Adrenal gland (tissue), 5 donors: ENCODE measurements at regions not wholly inside any gene's neighbourhood (a gene's known extent, or its start where the extent isn't known, plus 50 kb on each side); places are given as distances from the start of the nearest gene placed in this dataset.

Source experiments
- POLR2A ChIP-seq, 2 donors: fragments of 450-650 bp; IDR thresholded peaks; one replicate each; pipeline ENCODE4 v1.6.1; 2017; ENCODE audit warnings: antibody characterized with exemption in 2 of 2, mild to moderate bottlenecking in 2 of 2, moderate library complexity in 1 of 2
- TF ChIP-seq, protein P1 (sequence below), 6 experiments: fragments of 450-650 bp in 4 of 6; fragments of 200-600 bp in 2 of 6; sonication (generic) in 1 of 6; IDR thresholded peaks; 1 replicate in 5 of 6; 2 replicates in 1 of 6; pipeline versions ENCODE4 v1.5.1 to v1.8.0; 2016 to 2021; ENCODE audit warnings: antibody characterized with exemption in 6 of 6, mild to moderate bottlenecking in 2 of 6, moderate library complexity in 1 of 6
- donor health status: DM: no; HTN: no; CAD: no.

DNA sequence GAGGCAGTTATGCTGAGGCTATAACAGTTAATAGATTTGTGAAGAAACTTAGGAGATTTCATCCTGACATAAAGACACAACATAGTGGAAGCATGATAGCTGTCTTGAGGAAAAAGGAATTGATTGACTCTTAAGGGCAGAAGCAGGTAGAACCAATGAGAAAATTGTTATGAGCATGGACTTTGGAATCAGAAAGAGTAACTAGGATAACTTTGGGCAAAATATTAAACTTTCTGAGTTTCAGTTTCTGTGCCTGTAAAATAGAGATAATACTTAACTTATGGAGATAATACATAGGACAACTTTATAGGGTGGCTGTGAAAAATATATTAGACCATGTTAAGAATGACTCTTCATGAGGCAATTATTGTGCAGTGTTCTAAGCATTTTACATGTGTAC is 696.5 kb downstream of the CDH11 start:
- TF ChIP-seq, protein P1, sequence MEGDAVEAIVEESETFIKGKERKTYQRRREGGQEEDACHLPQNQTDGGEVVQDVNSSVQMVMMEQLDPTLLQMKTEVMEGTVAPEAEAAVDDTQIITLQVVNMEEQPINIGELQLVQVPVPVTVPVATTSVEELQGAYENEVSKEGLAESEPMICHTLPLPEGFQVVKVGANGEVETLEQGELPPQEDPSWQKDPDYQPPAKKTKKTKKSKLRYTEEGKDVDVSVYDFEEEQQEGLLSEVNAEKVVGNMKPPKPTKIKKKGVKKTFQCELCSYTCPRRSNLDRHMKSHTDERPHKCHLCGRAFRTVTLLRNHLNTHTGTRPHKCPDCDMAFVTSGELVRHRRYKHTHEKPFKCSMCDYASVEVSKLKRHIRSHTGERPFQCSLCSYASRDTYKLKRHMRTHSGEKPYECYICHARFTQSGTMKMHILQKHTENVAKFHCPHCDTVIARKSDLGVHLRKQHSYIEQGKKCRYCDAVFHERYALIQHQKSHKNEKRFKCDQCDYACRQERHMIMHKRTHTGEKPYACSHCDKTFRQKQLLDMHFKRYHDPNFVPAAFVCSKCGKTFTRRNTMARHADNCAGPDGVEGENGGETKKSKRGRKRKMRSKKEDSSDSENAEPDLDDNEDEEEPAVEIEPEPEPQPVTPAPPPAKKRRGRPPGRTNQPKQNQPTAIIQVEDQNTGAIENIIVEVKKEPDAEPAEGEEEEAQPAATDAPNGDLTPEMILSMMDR (IDR thresholded peaks at IDR 0.05): no peak
- TF ChIP-seq POLR2A (IDR thresholded peaks at IDR 0.05): no peak
